ENCODE measurements at regions not wholly inside any gene's neighbourhood (a gene's known extent, or its start where the extent isn't known, plus 50 kb on each side); places are given as distances from the start of the nearest gene placed in this dataset.

DNA sequence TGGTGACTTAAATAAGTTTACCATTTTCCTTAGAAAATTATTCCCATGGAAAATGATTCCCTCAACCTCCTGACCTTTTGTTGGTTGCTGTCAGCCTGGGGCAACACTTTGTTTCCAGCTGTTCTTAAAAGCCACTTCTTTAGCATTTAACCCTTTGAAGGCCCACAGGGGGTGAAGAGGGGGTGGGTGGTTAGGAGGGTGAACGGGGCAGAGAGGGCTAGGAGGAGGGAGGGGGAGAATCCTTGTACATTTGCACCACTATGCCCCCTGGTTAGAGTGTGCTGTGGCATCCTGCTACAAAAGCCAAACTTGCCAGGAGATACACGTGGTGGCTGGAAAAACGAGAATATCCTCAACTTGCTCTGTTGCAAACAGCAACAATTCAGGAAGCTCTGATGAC lies 273.2 kb upstream of the RGMA start:
- TF ChIP-seq, protein P1, sequence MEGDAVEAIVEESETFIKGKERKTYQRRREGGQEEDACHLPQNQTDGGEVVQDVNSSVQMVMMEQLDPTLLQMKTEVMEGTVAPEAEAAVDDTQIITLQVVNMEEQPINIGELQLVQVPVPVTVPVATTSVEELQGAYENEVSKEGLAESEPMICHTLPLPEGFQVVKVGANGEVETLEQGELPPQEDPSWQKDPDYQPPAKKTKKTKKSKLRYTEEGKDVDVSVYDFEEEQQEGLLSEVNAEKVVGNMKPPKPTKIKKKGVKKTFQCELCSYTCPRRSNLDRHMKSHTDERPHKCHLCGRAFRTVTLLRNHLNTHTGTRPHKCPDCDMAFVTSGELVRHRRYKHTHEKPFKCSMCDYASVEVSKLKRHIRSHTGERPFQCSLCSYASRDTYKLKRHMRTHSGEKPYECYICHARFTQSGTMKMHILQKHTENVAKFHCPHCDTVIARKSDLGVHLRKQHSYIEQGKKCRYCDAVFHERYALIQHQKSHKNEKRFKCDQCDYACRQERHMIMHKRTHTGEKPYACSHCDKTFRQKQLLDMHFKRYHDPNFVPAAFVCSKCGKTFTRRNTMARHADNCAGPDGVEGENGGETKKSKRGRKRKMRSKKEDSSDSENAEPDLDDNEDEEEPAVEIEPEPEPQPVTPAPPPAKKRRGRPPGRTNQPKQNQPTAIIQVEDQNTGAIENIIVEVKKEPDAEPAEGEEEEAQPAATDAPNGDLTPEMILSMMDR (IDR thresholded peaks at IDR 0.05 in 8 of 11, conservative IDR thresholded peaks at IDR 0.05 in 3 of 11): no peak
- TF ChIP-seq POLR2AphosphoS5 (IDR thresholded peaks at IDR 0.05): no peak

Data from spleen (tissue), 7 donors.